Fibroblast of skin of right biceps (primary cell): ENCODE measurements at regions not wholly inside any gene's neighbourhood (a gene's known extent, or its start where the extent isn't known, plus 50 kb on each side); places are given as distances from the start of the nearest gene placed in this dataset.
A peak's percentile ranks its signal among the peaks of the same experiment; 100 is the strongest.

Experiments
- DNase-seq: peaks from one replicate; pipeline ENCODE4 v3.0.0-alpha.2; 2013

DNA sequence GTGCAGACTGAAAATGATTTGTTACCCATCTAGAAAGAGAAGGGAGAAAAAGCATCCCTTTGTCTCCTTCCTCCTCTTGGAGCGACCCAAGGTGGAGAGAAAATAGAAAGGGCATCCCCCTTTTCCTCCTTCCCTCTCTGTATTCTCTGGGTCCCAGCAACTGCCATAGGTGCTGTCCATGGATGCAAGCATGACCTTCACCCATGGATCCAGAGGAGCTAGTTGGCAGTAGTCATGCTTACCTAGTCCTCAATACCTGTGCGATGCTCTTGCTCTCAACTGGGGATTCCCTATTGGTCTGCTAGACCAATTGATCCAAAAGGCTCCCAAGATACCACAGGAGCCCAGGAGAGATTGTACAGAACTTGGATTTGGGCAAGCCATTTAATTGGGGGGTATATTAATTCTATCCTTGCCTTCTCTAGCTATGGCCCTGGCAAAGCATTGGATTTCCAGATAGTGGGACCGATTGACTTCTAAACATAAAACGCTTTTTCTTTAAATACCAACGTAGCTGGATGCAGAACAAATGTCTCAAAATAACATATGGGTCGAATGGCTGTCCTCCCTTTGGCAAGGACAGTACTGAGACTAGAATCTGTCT, 547.8 kb upstream of the IGFBP3 start:
- peak; percentile 43 for DNase-seq

- no peak for DNase-seq
These were observed 542.1 kb upstream of the IGFBP3 start for GRCh38 chr7:46463170-46463569.

GRCh38 chr7:46461334-46461777, 540.3 kb upstream of the IGFBP3 start:
- DNase-seq = peak; percentile 71

- no peak for DNase-seq
These were observed 538.9 kb upstream of the IGFBP3 start for GRCh38 chr7:46459942-46460341.

- peak; percentile 22 for DNase-seq
These were observed 533.7 kb upstream of the IGFBP3 start for GRCh38 chr7:46454816-46455215.

- no peak for DNase-seq
These were observed 531.6 kb upstream of the IGFBP3 start for GRCh38 chr7:46452561-46453135.

GRCh38 chr7:46451846-46452245, 530.8 kb upstream of the IGFBP3 start:
- no peak for DNase-seq

DNA sequence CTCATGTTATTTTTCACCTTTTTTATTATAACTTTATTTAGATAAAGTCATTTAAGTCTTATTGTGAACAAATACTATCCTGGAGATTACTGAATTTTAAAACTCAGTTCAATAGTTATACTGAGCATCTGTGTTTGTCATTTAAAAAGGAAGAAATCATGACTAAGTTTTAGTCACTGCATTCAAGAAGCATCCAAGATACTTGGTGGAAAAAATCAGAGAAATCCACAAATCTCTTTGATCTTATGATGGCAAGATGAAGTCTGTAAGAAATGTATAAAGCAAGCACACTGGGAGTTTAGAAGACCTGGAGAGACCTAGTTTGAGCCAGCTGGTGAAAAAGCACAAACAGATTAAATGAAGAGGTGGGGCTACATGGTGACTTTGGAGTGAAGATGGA, 529.8 kb upstream of the IGFBP3 start:
- DNase-seq = peak; percentile 51

DNA sequence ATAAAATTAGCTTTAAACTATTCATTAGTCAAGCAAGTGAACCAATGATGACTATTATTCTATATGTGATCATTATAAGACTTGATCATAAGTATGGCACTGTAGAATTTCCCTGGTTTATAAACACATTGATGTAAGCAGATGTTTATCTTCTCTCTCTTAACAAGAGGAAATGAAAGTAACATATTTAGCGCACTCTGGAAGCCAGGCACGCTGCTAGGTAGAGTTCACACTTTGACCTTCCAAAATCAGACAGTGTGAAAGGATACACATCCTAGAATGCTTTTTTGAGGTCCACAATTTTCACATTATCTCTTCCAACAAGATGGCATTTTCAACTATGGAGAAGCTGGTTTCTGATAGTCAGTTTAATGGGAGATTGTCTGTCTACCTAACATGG, 529.4 kb upstream of the IGFBP3 start:
- no peak for DNase-seq

DNA sequence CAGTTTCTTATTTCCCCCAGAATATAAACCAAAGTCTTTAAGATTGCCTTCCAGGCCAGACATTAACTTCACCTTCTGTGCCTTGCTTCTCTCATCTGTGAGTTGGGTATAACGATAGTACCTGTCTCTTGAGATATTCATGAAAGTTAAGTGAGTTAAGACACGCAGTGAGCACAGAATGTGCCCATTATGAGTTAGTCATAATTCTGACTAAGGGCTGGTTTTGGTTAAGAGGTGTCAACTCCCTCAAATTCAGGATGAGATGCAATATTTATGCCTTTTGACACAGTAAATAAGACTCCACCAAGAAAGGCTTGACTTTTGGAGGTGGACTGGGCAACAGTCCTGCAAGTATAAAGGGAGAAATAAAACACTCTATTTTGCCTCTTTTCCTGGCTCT, 528.7 kb upstream of the IGFBP3 start:
- DNase-seq = no peak

DNA sequence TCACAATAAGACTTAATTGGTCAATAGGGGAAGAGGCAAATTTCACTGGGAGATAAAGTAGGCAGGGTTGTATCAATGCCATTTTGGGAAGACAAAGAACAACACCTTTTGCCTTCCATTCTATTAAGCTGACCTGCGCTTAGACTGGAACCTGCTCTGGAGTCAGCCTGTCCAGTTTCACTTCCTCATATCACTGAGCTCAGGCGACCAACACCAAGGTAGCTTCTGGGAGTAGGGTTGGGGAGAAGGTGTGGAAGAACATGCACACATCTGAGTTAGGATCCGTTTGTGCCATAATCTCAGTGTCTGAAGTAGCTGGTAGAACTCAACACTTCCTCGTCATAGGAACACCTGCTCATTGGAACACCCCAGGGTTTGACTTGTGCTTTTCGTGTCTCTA, 527.4 kb upstream of the IGFBP3 start:
- DNase-seq = no peak

DNA sequence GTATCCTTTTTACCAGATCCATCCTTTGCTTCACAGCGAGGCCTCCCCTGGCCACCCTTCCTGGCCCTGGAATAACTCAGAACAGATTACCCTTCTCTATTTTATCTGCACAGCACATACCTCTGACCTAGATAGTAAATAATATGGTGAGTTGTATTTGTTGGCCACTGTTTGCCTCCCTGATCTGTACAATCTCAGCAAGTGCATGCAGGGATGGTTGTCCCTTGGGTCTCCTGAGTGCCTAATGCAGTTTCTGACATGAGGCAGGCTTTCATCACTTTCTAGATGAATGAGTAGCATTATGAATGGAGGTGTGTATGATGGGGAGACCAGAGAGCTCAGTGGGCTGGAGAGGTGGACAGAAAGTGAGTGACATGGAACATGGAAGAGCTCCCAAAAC, 525.1 kb upstream of the IGFBP3 start:
- no peak for DNase-seq

DNA sequence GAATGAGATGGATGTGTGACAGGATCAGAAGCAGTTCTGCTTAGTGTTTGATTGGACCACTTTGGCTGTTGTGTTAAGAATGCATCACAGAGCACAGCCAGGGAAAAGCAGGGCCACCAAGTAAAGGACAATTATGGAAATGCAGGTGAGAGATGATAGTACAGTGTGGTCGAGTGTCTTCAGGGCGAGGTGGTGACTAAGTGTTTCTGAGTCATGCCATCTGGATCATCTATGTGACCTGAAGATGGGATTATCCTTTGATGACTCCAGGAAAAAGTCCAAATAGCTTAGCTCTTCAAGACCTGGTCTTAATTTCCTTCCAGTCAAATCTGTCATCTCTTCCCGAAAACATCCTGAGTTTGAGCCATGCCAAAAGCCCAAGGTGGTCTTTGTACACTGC, 523.2 kb upstream of the IGFBP3 start:
- peak; percentile 48 for DNase-seq

DNA sequence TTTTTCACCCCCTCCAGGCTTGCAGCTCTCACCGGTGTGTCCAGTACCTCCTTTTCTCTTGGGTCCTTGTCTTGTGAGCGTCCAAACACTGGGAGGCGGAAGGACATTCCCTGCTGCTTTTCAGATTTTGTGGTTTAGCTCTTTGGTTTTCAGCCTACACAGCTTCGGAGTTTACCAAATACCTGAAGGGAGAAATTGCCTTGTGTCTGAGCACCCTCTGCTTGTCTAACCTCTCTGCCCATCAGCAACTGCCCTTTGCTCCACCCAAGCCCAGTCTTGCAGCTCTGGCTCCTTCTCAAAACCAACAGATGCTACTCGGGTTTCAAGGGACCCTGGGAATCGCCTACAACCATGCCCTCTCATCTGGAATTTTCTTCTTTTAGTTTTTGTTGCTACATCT, 519.1 kb upstream of the IGFBP3 start:
- DNase-seq = no peak

DNA sequence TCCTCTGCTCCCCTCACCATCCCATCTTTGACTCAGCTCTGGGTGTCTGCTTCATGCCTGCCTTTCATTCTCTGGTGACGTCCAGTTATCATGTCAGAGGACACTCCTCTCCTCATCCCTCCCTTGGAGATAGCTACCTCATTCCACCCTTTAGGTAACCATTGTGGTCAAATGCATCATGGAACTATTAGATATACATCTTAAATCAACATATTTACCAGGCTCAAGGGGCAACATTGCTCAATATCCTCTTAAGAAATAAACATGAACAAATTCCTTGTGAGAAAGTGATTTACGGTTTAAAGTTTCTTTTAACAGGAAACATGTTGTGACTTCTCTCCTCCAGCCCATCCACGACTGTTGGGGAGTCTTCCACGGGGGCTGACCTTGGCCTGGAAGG, 511.6 kb upstream of the IGFBP3 start:
- peak; percentile 61 for DNase-seq

DNA sequence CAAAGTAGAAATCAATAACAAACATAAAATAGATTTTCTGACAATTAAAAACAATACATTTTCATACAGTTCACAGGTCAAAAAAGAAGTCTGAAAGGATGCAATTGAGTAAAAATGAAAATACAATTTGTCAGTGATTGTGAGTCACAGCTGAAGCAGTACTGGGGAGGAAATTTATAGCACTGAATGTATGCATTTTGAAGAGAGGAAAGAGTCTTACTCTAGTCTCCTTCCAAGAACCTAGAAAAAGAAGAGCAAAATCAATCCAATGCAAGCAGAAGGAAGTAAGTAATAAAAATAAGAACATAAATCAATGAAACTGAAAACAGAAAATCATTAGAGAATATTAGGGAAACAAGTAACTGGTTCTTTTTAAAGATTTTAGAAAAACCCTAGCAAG, 507.2 kb upstream of the IGFBP3 start:
- peak; percentile 34 for DNase-seq

GRCh38 chr7:46424934-46425333, 503.9 kb upstream of the IGFBP3 start:
- peak; percentile 7 for DNase-seq

- DNase-seq = no peak
These were observed 500.6 kb upstream of the IGFBP3 start for GRCh38 chr7:46421441-46422230.

DNA sequence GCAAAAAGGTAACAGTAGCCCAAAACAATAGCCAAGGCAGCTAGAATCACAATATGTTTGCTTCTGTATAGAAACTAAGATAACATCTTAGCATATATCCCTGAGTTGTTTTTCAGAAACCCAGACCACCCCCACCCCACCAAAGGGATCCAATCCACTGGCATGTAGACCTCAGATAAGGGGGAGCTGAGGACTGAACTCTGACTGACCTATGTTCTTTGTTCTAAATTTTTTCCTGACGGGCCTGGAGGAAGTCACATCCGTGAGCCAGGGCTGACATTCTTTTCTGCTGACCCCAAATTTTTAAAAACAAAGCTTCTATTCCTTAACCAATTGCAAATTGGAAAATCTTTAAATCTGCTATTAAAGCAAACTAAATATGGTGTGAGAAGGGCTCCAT, 493.9 kb upstream of the IGFBP3 start:
- peak; percentile 41 for DNase-seq

- DNase-seq = no peak
These were observed 490.2 kb upstream of the IGFBP3 start for GRCh38 chr7:46411236-46411635.

DNA sequence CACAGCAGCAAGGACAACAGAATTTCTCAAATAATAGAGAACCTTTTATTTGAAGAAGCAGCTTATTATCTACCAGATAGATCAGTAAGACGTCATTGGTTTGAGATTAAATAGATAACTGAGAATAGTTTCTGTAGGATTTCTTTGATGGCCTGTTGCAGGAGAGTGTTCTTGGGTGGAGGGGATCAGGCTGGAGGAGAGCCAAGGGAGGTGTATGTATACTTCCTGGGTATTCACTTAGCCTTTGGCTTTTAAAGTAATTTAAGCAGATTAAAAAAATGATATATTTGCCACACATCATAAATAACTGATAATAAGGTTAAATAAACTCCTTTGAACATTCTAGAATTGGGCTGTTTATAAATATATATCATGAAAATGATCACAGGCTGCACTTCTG, 486.1 kb upstream of the IGFBP3 start:
- no peak for DNase-seq

- DNase-seq = no peak
These were observed 476.5 kb upstream of the IGFBP3 start for GRCh38 chr7:46397591-46397990.

GRCh38 chr7:46396481-46396880, 475.4 kb upstream of the IGFBP3 start:
- no peak for DNase-seq

- no peak for DNase-seq
These were observed 472.1 kb upstream of the IGFBP3 start for GRCh38 chr7:46393142-46393541.
